Smooth muscle cell (in vitro differentiated cells): ENCODE measurements at regions not wholly inside any gene's neighbourhood (a gene's known extent, or its start where the extent isn't known, plus 50 kb on each side); places are given as distances from the start of the nearest gene placed in this dataset.

Experiments
- DNase-seq: peaks from one replicate; lab custom pipeline; 2025; ENCODE audit not compliant: unreplicated experiment; lab: John Stamatoyannopoulos, UW
- H2AFZ ChIP-seq: fragments of 200-600 bp; sonication (generic); 2 replicates; pipeline ENCODE4 v1.6.0; 2016; ENCODE audit warnings: antibody characterized with exemption, low read depth, mild to moderate bottlenecking
- H3F3A ChIP-seq: fragments of 200-600 bp; sonication (generic); 2 replicates; pipeline ENCODE4 v1.6.0; 2017; ENCODE audit warnings: antibody characterized with exemption, low read depth
- H3K27ac ChIP-seq: fragments of 200-600 bp; sonication (generic); 2 replicates; pipeline ENCODE4 v1.5.1; 2016; ENCODE audit warnings: low read depth, mild to moderate bottlenecking
- H3K27me3 ChIP-seq: fragments of 200-600 bp; sonication (generic); 2 replicates; pipeline ENCODE4 v1.6.1; 2016; ENCODE audit warnings: low read depth, mild to moderate bottlenecking
- H3K36me3 ChIP-seq: fragments of 200-600 bp; sonication (generic); 2 replicates; pipeline ENCODE4 v1.5.1; 2016; ENCODE audit warnings: low read depth
- H3K4me1 ChIP-seq: fragments of 200-600 bp; sonication (generic); 2 replicates; pipeline ENCODE4 v1.5.1; 2016; ENCODE audit warnings: low read depth
- H3K4me2 ChIP-seq: fragments of 200-600 bp; sonication (generic); 2 replicates; pipeline ENCODE4 v1.6.0; 2016; ENCODE audit warnings: mild to moderate bottlenecking
- H3K4me3 ChIP-seq: fragments of 200-600 bp; sonication (generic); 2 replicates; pipeline ENCODE4 v1.5.1; 2016; ENCODE audit warnings: mild to moderate bottlenecking
- H3K79me2 ChIP-seq: fragments of 200-600 bp; sonication (generic); 2 replicates; pipeline ENCODE4 v1.6.0; 2016; ENCODE audit warnings: low read depth, mild to moderate bottlenecking
- H3K9ac ChIP-seq: fragments of 200-600 bp; sonication (generic); 2 replicates; pipeline ENCODE4 v1.6.0; 2016; ENCODE audit warnings: low read depth
- H3K9me3 ChIP-seq: fragments of 200-600 bp; sonication (generic); replicated peaks from 2 replicates; pipeline ENCODE4 v1.5.1; 2016; ENCODE audit warnings: low read depth
- H4K20me1 ChIP-seq: fragments of 200-600 bp; sonication (generic); 2 replicates; pipeline ENCODE4 v1.6.0; 2016; ENCODE audit warnings: low read depth
- CTCF ChIP-seq: fragments of 200-600 bp; sonication (generic); IDR thresholded peaks from 2 replicates; pipeline ENCODE4 v1.5.1; 2017; ENCODE audit warnings: borderline replicate concordance, mild to moderate bottlenecking, antibody characterized with exemption; ENCODE audit not compliant: insufficient read depth, poor library complexity, severe bottlenecking
- WGBS: methylation state at CpG from one replicate; pipeline ENCODE4 v1.1.7; 2016; ENCODE audit warnings: low lambda C conversion rate; 5-methylcytosine and 5-hydroxymethylcytosine counted together

- Histone ChIP-seq H4K20me1 (no peaks in the 10 kb centered on the region), H3K27me3 (peaks cover 1% of the 10 kb centered on the region), H2AFZ (peak overlapping the region; percentile 52), H3K4me3 (no peak overlapping the region), H3K27ac (peak overlapping the region; percentile 59), H3K9me3 (no peaks in the 10 kb centered on the region), H3K4me2 (peak overlapping the region; percentile 64), H3K9ac (no peak overlapping the region), H3F3A (peaks cover 21% of the 10 kb centered on the region), H3K79me2 (no peaks in the 10 kb centered on the region), H3K4me1 (peaks cover 20% of the 10 kb centered on the region), H3K36me3 (no peaks in the 10 kb centered on the region)
- DNase-seq, result no peak
- TF ChIP-seq CTCF, result no peak
- 44% methylated on average over 5 of the region's 5 CpGs for WGBS
These were observed 147.6 kb upstream of the HS3ST3A1 start for GRCh38 chr17:13749166-13749890.

GRCh38 chr17:13749891-13750235 is 148.1 kb upstream of the HS3ST3A1 start:
- Histone ChIP-seq H3K9ac (no peak overlapping the region), H3K27me3 (no peaks in the 10 kb centered on the region), H3K27ac (peak overlapping the region; percentile 59), H3F3A (peaks cover 21% of the 10 kb centered on the region), H2AFZ (peak overlapping the region; percentile 52), H3K79me2 (no peaks in the 10 kb centered on the region), H4K20me1 (no peaks in the 10 kb centered on the region), H3K4me2 (peak overlapping the region; percentile 64), H3K36me3 (no peaks in the 10 kb centered on the region), H3K9me3 (no peaks in the 10 kb centered on the region), H3K4me3 (no peak overlapping the region), H3K4me1 (peaks cover 20% of the 10 kb centered on the region)
- no peak for DNase-seq
- TF ChIP-seq CTCF, result no peak
- 0% methylated on average over 1 of the region's 1 CpG for WGBS

- H3K4me1 ChIP-seq, result peaks cover 20% of the 10 kb centered on the region
- H3K79me2 ChIP-seq, result no peaks in the 10 kb centered on the region
- H3K9me3 ChIP-seq, result no peaks in the 10 kb centered on the region
- peak overlapping the region; percentile 59 for H3K27ac ChIP-seq
- no peak overlapping the region for H3K4me3 ChIP-seq
- H2AFZ ChIP-seq, result peak overlapping the region; percentile 79
- no peaks in the 10 kb centered on the region for H3K36me3 ChIP-seq
- H3K4me2 ChIP-seq, result peak overlapping the region; percentile 64
- no peak for TF ChIP-seq CTCF
- H4K20me1 ChIP-seq, result no peaks in the 10 kb centered on the region
- H3F3A ChIP-seq, result peaks cover 21% of the 10 kb centered on the region
- WGBS, result 7% methylated on average over 12 of the region's 12 CpGs
- no peak for DNase-seq
- no peak overlapping the region for H3K9ac ChIP-seq
- no peaks in the 10 kb centered on the region for H3K27me3 ChIP-seq
These were observed 149.4 kb upstream of the HS3ST3A1 start for GRCh38 chr17:13750816-13751793.
